GM04504 (cell line): ENCODE measurements at regions not wholly inside any gene's neighbourhood (a gene's known extent, or its start where the extent isn't known, plus 50 kb on each side); places are given as distances from the start of the nearest gene placed in this dataset.

Experiments
- DNase-seq: peaks from one replicate; pipeline ENCODE4 v3.0.0-alpha.2; 2012; ENCODE audit warnings: low read depth

GRCh38 chr1:209021622-209022021, 561.9 kb upstream of the CAMK1G start:
- no peak for DNase-seq

- DNase-seq: no peak
These were observed 559.7 kb upstream of the CAMK1G start for GRCh38 chr1:209023790-209024189.

- no peak for DNase-seq
These were observed 553.8 kb upstream of the CAMK1G start for GRCh38 chr1:209029737-209030136.

- no peak for DNase-seq
These were observed 552.9 kb upstream of the CAMK1G start for GRCh38 chr1:209030454-209031167.

GRCh38 chr1:209037064-209037463, 546.5 kb upstream of the CAMK1G start:
- no peak for DNase-seq

GRCh38 chr1:209038316-209038715, 545.2 kb upstream of the CAMK1G start:
- DNase-seq: no peak

GRCh38 chr1:209038735-209039134, 544.8 kb upstream of the CAMK1G start:
- no peak for DNase-seq

GRCh38 chr1:209040351-209040750, 543.2 kb upstream of the CAMK1G start:
- DNase-seq: no peak

GRCh38 chr1:209041927-209042326, 541.6 kb upstream of the CAMK1G start:
- DNase-seq: no peak

GRCh38 chr1:209042413-209042812, 541.1 kb upstream of the CAMK1G start:
- no peak for DNase-seq

GRCh38 chr1:209045331-209046057, 538.0 kb upstream of the CAMK1G start:
- no peak for DNase-seq

GRCh38 chr1:209046058-209046417, 537.5 kb upstream of the CAMK1G start:
- DNase-seq: no peak

- DNase-seq: no peak
These were observed 536.6 kb upstream of the CAMK1G start for GRCh38 chr1:209046935-209047334.

- no peak for DNase-seq
These were observed 534.4 kb upstream of the CAMK1G start for GRCh38 chr1:209048941-209049669.

GRCh38 chr1:209051570-209051969, 531.9 kb upstream of the CAMK1G start:
- DNase-seq: no peak

GRCh38 chr1:209053587-209053986, 529.9 kb upstream of the CAMK1G start:
- no peak for DNase-seq

- DNase-seq: no peak
These were observed 526.4 kb upstream of the CAMK1G start for GRCh38 chr1:209057083-209057482.

- no peak for DNase-seq
These were observed 525.6 kb upstream of the CAMK1G start for GRCh38 chr1:209057901-209058300.

GRCh38 chr1:209059376-209059775, 524.1 kb upstream of the CAMK1G start:
- DNase-seq: no peak

- DNase-seq: no peak
These were observed 523.5 kb upstream of the CAMK1G start for GRCh38 chr1:209059981-209060380.

GRCh38 chr1:209062081-209062620, 521.4 kb upstream of the CAMK1G start:
- DNase-seq: no peak

GRCh38 chr1:209062863-209063262, 520.7 kb upstream of the CAMK1G start:
- no peak for DNase-seq
